HG03159 (cell line): ENCODE measurements at regions not wholly inside any gene's neighbourhood (a gene's known extent, or its start where the extent isn't known, plus 50 kb on each side); places are given as distances from the start of the nearest gene placed in this dataset.
"Not testable (repeated sequence)": the region's sequence is repeated elsewhere in the genome, so short reads cannot be mapped to it uniquely, and the experiment has no call there.

Source experiments
- ATAC-seq: cut with Tn5 transposase; IDR thresholded peaks from one replicate; pipeline ENCODE4 v1.9.1; 2021; ENCODE audit warnings: mild to moderate bottlenecking, moderate library complexity; ENCODE audit not compliant: unreplicated experiment

DNA sequence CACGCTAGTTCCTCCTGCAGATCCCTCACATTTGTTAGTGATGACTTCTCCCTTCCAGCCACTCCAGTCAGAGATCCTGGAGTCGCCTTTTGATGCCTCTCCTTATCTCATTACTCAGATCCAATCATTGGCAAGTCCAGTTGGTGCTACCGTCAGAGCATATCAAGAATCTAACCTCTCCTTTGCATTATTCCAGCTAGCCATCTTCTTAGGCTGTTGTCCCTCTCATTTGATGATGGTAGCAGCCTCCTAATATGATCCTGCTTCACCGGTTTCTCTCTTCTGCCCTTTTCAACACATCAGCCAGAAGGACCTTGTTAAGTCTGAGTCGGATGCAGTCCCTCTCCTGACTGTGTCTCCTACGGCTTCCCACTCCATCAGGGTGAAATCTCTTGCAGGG is 305.6 kb downstream of the THBS2 start:
- no peak for ATAC-seq

DNA sequence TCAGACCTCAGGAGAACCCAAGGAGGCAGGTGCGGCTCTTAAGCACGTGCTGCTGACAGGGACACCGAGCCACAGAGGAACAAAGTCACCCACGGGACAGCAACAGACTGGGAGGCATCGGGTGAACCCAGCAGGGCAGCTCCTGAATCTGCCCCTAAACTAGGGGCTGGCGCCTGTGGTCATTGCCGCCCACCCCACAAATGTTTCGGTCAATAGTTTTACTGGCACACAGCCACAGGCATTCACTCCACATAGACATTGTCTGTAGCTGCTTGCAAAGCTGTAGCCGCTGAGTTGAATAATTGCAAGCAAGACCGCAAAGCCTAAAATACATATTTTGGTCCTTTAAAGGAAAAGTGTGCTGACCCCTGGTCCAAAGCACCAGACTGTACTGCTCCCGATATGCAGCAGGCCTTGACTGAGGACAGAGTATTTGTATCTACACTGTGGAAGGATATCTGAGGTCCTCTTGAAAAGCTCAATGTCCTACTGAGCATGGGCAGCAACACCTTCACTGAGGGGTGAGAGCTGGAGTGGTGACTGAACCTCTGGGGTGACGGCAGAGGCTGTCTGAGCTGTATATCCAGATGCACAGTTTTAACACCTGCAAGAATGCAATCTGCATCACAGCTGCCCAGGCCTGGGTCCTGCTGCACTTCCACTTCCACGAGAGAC is 310.3 kb downstream of the THBS2 start:
- ATAC-seq = no peak

DNA sequence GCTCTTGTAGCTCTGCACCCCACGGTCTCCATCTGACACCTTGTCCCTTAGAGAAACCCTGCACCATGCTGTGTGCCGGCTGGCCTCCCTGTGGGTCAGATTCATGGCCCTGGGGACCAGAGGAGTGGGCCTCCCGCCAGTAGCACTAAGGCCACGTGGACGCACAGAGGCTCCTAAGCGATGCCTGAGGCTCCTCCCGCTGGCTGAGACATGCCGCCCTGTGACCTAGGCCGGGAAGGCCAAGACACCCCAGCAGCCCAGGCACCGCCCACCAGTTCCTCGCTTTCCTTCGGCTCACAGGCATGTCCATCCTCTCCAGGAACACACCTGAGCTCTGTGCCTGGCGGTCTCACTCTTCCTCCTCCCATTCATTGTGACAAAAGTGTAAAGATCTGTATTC is 311.0 kb downstream of the THBS2 start:
- ATAC-seq = no peak

DNA sequence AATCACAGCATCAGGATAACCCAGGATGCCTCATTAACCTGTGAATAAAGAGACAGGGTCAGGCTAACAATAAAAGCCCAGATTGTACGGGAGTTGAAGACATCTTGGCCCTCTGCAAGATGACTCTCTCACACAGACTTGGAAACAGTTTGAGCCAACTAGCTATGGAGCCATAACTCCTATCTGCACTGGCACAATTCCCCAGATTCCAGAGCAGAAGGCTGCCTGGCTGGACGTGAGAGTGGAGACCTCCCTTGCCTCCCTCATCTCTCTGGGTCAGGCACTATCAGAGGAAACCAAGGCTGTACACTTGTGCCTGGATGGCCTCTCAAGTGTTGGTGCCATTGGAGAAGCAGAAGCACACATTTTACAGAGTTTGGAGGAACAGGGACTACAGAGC is 312.6 kb downstream of the THBS2 start:
- no peak for ATAC-seq

DNA sequence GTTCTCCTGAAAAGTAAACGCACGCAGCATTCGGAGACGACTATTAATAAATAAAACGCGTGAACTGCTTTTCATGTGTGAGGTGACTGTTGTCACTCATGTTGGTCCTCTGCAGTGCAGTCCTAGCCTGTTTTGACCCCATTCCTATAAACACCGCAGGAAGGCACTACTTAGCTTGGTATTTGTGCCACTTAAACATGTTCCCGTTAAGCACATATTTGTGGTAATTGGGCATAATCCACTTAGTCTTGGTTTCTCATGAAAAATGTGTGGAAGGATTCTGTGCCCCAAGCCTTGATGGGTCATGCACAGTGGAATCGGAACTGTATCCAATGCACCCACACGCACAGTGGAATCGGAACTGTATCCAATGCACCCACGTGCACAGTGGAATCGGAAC is 313.9 kb downstream of the THBS2 start:
- ATAC-seq = no peak

DNA sequence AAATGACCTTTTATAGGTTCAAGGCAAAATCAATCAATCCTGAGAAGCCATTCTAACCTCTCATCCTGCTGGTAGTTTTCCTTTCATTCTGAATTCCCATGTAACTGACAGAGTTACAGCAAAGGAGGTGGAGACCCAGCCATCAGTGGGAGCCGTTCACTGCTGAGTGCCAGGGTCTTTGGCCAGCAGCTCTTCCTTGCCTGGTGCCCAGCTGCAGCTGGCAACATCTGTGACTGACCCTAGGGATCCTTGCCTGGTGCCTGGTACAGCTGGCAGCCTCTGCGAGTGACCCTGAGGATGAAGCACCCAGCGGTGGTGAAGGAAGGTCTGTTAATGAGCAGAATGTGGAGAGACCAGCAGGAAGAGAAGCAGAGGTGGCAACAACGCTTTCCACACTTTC is 314.6 kb downstream of the THBS2 start:
- no peak for ATAC-seq

DNA sequence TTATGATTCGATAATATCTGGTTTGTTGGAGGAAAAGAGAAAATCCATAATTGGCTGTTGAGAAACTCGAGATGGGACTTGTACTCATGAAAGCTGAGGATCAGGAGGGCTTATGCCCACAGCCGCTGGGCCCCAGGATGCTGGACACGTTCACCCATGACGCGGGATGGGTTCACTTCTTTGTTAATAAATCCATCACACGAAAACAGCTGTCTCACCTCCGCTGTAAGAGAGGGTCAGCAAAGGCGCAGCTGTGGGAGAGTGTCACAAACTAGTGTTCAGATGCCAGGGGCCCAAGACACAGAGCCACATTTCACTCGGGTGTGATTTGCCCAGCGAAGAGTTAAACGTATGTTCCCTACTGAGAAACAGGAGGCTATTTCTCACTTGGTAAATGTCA is 315.1 kb downstream of the THBS2 start:
- ATAC-seq = no peak

DNA sequence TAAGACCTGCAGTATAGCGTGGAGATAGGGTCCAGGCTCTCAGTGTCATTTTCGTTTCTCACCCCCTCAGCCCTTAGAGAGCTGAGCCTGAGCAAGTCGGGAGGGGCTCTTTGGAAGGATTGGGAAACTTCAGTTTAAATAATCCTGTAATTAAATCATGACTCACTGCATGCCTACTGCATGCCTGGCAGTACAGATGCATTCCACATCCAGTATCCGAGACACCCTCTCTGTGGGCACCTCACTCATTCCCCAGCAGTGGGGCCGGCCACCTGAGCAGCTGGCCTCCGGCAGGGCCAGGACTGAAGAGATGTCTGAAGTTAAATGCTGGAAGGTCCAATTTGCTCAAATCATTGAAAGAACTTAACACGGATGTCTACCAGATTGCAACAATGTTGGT is 316.6 kb downstream of the THBS2 start:
- ATAC-seq = no peak

DNA sequence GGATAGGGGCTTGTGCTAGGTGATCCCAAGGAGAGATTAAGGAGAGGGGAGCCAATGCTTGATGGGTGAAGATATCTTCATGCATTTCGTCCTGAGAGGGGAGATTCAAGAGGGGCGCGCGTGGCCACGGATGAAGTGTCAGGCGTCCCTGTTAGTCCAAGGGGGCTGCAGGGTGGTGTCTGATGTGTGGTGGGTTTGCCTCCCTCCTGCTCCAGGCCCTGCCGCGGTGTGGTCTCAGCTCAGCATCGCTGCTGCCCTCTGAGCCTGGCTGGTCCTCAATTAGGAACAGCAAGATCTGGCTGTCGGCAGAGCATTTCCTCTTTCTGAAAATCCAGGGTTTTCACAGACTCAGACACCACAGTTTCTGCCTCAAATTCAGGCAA is 318.0 kb downstream of the THBS2 start:
- no peak for ATAC-seq

DNA sequence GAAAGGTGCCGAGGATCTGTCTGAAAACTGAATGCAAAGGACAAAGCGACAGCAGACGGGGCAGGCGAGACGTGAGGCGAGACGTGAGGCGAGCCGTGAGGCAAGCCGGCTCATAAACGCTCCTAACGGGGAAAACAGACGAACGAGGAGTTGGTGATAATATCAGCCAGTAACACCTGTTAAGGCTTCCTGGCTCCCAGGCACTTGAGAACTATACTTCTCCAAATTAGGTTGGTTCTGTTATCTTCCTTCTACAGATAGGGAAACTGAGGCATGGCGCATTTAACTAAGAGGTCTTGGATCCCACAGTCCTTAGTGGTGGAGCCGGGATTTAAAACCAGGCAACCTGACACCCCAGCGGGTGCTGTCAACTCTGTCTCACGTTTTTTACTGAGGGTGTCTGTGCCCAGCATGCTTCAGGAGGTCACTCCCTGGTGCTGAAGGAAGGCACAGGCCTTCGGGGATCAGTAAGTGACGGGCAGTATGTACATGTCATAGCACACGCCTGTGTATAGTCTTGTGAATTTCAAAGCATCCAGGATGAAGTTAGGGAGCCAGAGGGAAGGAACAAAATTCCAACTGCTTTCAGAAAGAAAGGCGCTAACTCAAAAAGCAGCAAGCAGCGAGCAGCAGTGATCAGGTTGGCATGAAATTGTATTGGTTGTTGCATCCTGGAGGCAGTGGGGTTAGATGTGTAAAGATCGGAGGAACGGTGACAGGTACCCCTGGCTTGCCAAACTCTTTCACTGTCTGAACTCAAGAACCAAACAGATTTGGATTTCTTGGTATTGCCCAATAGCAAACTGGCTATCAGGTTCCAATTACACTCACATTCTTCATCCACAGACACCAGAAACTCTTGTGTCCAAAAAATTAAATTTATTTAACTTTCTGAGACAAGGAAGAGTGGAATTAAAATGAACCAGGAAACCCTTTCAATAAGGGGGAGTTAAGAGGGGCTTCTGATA is 318.7 kb downstream of the THBS2 start:
- ATAC-seq = no peak

DNA sequence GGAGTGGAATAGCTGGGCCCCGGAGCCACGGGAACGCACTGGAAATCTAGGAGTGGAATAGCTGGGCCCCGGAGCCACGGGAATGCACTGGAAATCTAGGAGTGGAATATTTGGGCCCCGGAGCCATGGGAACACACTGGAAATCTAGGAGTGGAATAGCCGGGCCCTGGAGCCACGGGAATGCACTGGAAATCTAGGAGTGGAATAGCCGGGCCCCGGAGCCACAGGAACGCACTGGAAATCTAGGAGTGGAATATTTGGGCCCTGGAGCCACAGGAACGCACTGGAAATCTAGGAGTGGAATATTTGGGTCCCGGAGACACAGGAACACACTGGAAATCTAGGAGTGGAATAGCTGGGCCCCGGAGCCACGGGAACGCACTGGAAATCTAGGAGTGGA is 321.5 kb downstream of the THBS2 start:
- not testable (repeated sequence) for ATAC-seq

DNA sequence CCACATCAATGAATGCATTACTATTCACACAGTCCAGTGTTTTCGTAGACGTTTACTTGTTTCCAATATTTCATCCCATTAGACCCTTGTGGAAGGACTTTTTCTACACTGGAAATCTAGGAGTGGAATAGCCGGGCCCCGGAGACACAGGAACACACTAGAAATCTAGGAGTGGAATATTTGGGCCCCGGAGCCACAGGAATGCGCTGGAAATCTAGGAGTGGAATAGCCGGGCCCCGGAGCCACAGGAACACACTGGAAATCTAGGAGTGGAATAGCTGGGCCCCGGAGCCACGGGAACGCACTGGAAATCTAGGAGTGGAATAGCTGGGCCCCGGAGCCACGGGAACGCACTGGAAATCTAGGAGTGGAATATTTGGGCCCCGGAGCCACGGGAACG is 322.6 kb downstream of the THBS2 start:
- not testable (repeated sequence) for ATAC-seq

DNA sequence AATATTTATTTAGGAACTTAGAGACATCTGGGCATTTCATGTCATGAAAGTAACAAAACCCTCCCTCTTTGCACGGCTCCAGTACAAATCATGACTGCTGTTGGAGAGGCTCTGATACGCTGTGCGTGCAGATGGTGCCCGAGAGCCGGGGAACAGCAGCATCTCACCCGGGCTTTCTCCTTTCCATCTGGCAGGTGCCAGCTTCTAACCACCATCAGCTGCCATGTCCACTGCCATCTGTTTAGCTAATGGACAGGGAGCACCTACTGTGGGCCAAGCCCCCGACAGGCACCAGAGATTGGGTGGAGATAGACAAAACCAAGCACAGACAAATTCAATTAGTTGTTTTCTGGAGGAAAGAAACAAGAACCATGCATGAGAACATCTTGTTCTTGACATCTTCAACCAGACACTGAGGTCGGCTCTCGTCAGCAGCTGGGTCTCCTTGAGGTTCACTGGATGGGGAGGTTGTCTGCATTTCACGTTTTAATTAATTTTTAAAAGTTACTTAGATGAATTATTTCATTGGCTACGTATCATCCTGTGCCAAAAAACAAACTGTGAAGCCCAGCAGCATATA is 323.7 kb downstream of the THBS2 start:
- ATAC-seq = no peak

DNA sequence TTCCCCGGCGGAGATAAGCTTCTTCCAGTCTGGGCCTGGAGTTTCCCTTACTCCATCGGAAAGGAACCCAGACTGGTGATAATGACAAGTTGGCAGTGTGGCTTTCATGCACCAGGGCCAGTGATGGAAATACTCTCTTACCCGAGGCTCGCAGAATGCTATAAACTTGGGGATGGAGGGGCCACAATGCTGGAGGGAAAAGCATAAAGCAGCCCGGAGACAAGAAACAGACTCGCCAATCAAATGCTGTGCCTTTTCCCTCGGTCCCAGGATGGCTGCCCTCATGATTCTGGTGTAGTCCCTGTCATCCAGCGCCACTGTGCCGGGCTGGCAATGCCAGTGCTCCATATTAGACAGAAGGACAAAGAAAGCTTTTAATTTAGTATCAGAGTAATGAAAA is 325.6 kb downstream of the THBS2 start:
- ATAC-seq = no peak

DNA sequence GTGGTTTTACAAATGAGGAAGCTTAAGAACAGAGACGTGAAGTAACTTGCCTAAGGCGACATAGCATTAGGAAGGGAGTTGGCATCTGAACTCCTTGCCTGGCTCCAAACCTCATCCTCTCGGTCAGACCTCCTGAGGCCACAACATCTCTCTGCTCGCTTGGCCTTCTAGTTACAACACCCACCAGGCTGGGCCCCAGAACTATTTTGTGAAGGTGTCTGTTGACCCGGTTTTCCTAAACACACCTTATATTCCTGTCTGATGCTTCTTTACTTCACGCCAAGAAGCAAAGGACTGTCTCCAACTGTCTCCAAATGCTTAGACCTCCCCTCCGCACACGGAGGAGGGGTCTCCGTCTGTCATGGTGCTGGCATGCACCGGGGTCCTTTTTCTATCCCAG is 326.6 kb downstream of the THBS2 start:
- no peak for ATAC-seq

DNA sequence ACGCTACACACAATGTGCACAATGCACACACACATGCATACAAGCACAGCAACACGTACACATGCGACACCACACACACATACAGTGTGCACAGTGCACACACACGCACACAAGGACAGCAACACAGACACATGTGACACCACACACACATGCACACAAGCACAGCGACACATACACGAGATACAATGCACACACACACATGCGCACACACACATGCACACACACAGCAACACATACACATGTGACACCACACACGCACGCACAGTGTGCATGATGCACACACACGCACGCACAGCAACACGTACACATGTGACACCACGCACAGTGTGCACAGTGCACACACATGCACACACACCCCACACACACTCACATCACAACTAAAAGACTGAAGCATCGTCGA is 327.3 kb downstream of the THBS2 start:
- ATAC-seq = no peak

DNA sequence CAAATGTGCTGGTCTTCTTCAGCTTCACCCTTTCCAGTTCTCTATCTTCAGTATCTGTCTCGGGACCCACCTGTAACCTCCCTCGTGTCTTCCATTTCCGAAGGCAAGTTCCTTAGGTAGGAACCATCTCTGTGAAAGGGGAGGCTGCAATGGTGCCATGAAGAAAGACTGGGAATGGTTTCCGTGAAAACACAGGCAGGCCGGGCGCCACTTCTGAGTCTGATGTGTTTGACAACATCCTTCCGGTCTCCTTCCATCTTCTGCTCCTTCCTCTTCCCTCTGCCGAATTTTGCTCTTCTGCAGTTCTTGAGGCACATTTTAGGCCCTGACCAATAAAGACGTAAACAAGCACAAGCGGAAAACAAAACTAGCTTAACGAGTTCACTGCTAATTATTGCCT is 328.0 kb downstream of the THBS2 start:
- ATAC-seq = no peak

DNA sequence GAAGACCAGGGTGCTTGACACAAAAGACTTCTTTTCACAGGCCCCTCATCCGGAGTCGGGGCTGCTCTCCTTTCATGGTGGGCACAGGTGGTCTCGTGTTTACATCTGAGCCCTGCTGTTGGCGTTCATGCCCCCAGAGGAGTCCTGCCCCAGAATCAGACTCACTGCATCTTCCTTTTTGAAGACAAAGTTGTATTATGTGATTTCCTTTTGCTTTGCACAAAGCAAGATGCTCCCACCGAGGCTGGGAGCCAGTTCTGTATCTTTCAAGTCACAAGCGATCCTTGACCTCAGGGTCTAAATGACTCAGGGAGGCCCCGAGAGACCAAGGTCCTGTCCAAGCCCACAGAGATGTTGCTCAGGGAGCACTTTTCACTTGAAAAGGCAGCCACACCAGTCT is 330.5 kb downstream of the THBS2 start:
- ATAC-seq = no peak

DNA sequence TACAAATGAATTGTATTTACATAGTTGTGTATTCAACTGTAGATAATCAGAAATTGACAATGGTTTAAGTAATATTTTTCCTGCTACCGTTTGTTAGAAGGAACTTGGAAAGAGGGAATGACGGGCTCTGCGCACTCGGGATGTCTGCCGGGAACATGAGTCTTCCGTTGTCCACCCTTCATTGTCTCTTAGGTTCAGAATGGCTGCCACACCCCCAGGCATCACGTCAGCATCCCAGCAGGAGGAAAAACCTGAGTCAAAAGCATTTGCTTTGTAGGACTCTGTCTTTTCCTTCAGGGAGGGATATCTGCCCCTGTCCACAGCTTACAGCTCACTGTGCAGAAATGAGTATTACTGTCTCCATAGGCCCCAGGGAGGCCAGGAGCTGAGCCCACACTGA is 331.2 kb downstream of the THBS2 start:
- ATAC-seq = no peak

DNA sequence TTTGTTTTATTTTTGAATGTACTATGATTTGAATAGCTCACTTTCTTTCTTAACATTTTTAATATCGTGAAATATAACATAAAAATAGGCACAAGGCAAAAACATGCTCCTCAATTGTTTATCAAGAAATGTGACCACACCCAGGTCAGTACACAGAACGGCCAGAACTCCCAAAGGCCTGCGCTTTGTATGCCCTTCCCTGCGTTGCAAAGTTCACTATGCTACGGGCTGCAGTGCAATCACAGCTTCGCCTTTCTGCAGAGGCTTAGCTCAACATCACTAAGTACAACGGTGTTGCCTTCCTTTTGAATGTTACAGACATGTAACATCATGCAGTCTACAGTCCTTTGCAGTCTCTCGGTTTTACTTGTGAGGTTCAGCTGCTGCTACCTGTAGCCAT is 333.4 kb downstream of the THBS2 start:
- no peak for ATAC-seq

DNA sequence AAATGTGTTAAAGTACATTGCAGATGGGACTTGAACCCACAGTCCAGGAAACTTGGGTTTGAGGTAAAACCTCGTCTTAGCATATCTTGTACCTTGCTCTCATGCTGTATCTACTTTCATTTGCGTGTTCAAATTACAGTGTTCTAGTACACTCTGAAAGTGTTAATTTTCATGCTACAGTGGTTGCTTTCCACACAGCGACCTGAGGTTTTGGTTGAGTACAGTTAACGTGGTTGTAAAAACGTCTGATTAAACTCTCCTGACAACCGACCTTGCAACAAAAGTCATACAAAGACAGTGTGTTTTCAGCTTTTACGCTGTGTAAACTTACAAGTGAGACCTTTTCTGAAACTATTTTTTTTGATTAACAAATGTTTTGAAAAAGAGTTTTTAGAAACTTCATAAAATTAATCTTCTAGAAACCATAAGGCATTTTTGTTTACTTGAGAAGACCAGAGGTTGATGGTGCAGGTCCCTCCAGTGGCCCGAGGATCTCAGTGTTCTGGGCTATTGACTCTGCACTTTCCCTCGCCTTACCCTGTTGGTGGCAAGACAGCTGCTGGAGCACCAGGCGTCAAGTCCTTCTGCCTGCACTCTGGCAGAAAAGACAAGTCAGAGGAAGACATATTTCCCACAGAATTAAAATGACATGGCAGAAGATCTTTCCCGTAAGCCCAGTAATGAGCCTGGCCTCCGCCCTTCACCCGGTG is 334.0 kb downstream of the THBS2 start:
- no peak for ATAC-seq
